Uterus (tissue), 3 donors: ENCODE measurements at regions not wholly inside any gene's neighbourhood (a gene's known extent, or its start where the extent isn't known, plus 50 kb on each side); places are given as distances from the start of the nearest gene placed in this dataset.

Source experiments
- DNase-seq, 2 donors: peaks; one replicate each; pipeline ENCODE4 v3.0.0-alpha.2; 2019 to 2020
- H3K27ac ChIP-seq, 2 donors: fragments of 200-600 bp; sonication (generic); 1 replicate in 1 of 2; 2 replicates in 1 of 2; pipeline ENCODE4 v1.5.1; 2016 to 2018
- H3K27me3 ChIP-seq, 2 donors: fragments of 200-600 bp; sonication (generic); one replicate each; pipeline ENCODE4 v1.5.1; 2018 to 2019; ENCODE audit warnings: control low read depth in 1 of 2
- H3K36me3 ChIP-seq, 2 donors: fragments of 200-600 bp; sonication (generic); one replicate each; pipeline ENCODE4 v1.5.1; 2019; ENCODE audit warnings: control low read depth in 1 of 2
- H3K4me1 ChIP-seq, 2 donors: fragments of 200-600 bp; sonication (generic); one replicate each; pipeline ENCODE4 v1.5.1; 2018 to 2019; ENCODE audit warnings: control low read depth in 1 of 2
- H3K4me3 ChIP-seq, 2 donors: fragments of 200-600 bp; sonication (generic); 1 replicate in 1 of 2; 2 replicates in 1 of 2; pipeline ENCODE4 v1.5.1; 2018 to 2019; ENCODE audit warnings: mild to moderate bottlenecking in 1 of 2
- H3K9me3 ChIP-seq, 2 donors: fragments of 200-600 bp; sonication (generic); one replicate each; pipeline ENCODE4 v1.5.1; 2019; ENCODE audit warnings: control low read depth in 1 of 2
- CTCF ChIP-seq, 4 experiments: fragments of 200-600 bp in 2 of 4; fragments of 450-650 bp in 2 of 4; sonication (generic) in 2 of 4; IDR thresholded peaks; one replicate each; pipeline ENCODE4 v1.5.1; 2016 to 2019; ENCODE audit warnings: antibody characterized with exemption in 4 of 4, mild to moderate bottlenecking in 2 of 4, moderate library complexity in 1 of 4
- POLR2A ChIP-seq, 2 donors: fragments of 450-650 bp; IDR thresholded peaks; one replicate each; pipeline ENCODE4 v1.6.1; 2016; ENCODE audit warnings: antibody characterized with exemption in 2 of 2, mild to moderate bottlenecking in 1 of 2, moderate library complexity in 1 of 2
- intact Hi-C: fragments of 100-400 bp; cut with DNase I; formaldehyde crosslinking; loops from one replicate; pipeline ENCODE4 v1.15.1; 2023; ENCODE audit warnings: low total_unique reads
- donor health status: DM: yes; HTN: yes; CAD: no.

DNA sequence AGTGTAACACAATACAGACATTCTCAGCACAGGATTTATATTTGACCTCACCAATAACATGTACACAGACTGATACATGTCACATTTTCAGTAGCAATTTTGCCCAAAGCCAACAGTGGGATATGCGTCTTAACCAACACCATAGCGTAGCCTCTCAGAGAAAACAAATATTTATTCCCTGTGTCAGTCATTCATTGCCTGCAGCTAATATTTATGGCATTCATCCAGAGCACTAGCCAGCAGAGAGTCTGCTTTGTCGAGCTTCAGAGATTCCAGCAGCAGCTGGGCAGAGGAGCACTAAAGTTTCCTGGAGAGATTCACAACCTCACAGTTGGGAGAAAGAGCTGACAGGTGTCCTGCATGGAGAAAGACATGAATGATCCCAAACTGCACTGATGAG is 400.7 kb upstream of the DAB1 start:
- no peak for DNase-seq
- H3K9me3 ChIP-seq = no peaks in the 10 kb centered on the region
- no peak overlapping the region for H3K27ac ChIP-seq
- intact Hi-C loops = no loop called here
- H3K36me3 ChIP-seq = no peaks in the 10 kb centered on the region
- no peak overlapping the region for H3K4me3 ChIP-seq
- no peaks in the 10 kb centered on the region for H3K4me1 ChIP-seq
- no peaks in the 10 kb centered on the region for H3K27me3 ChIP-seq
- TF ChIP-seq POLR2A (IDR thresholded peaks at IDR 0.05) (no peak), CTCF (IDR thresholded peaks at IDR 0.05) (no peak)

DNA sequence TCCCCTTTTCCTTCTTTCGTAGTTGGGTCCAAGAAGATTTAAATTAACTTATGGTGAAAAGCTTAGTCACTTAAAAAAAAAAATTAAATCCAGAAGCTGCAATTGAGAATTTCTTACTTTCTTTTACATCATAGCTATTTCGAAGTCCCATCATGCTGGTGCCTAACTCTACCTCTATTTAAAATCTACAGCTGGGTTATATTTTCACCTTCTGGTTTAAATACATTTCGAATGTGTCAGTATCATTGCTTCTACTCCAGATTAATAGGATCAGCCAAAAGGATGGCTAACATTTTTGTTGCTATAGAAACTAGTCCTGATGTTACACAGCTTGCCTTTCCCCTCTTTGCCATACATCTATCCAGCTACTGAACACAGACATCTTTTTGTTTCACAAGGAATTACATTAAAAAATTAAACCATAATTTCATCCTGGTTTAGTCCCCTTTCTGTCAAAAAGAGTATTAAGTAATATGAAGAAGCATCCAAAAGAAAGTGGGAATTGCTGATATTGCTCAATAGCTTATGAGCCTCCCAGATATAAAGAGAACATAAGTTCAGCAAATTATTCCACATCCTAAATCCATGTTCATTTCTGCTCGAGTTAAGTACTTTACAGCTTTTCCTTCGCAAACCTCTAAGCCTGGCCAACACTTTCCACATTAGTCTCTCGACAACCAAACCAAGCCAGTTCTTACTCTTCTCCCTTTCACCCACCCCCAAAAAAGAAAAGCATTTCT is 396.7 kb upstream of the DAB1 start:
- Histone ChIP-seq H3K9me3 (no peaks in the 10 kb centered on the region), H3K4me3 (no peak overlapping the region), H3K4me1 (no peaks in the 10 kb centered on the region), H3K27me3 (no peaks in the 10 kb centered on the region), H3K27ac (no peak overlapping the region), H3K36me3 (no peaks in the 10 kb centered on the region)
- DNase-seq = no peak
- intact Hi-C loops = no loop called here
- TF ChIP-seq CTCF (IDR thresholded peaks at IDR 0.05) = no peak
- TF ChIP-seq POLR2A (IDR thresholded peaks at IDR 0.05) = no peak

- no peaks in the 10 kb centered on the region for H3K9me3 ChIP-seq
- no peaks in the 10 kb centered on the region for H3K36me3 ChIP-seq
- no peaks in the 10 kb centered on the region for H3K27me3 ChIP-seq
- no peaks in the 10 kb centered on the region for H3K4me1 ChIP-seq
- TF ChIP-seq CTCF (IDR thresholded peaks at IDR 0.05) (no peak), POLR2A (IDR thresholded peaks at IDR 0.05) (no peak)
- intact Hi-C loops = no loop called here
- no peak overlapping the region for H3K27ac ChIP-seq
- H3K4me3 ChIP-seq = no peak overlapping the region
- no peak for DNase-seq
Measured at GRCh38 chr1:57819893-57820292, 396.0 kb upstream of the DAB1 start.

DNA sequence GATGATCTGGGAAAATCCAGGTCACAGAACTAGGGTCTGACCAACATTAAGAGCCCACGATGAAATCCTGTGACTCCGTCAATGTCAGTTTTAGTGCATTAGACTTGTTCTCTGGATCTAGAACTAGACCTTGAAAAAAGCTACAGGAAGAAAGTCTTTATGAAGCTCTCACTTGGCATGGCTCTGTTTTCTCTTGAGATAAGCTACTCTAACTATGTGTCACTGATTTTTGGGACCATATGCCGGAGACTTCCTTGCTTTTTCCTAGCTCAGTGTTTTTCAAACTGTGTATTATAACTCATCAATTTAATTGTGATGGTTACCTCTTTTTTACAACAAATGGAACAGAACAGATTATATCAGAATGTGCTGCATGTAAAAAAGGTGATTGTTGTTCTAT is 379.7 kb upstream of the DAB1 start:
- no peak overlapping the region for H3K4me3 ChIP-seq
- intact Hi-C loops = no loop called here
- H3K36me3 ChIP-seq = no peaks in the 10 kb centered on the region
- H3K9me3 ChIP-seq = no peaks in the 10 kb centered on the region
- TF ChIP-seq CTCF (IDR thresholded peaks at IDR 0.05) = no peak
- TF ChIP-seq POLR2A (IDR thresholded peaks at IDR 0.05) = no peak
- no peaks in the 10 kb centered on the region for H3K4me1 ChIP-seq
- no peaks in the 10 kb centered on the region for H3K27me3 ChIP-seq
- no peak for DNase-seq
- no peak overlapping the region for H3K27ac ChIP-seq

GRCh38 chr1:57800376-57800775 is 376.5 kb upstream of the DAB1 start:
- no peak for DNase-seq
- H3K27ac ChIP-seq = no peak overlapping the region
- H3K9me3 ChIP-seq = no peaks in the 10 kb centered on the region
- TF ChIP-seq POLR2A (IDR thresholded peaks at IDR 0.05) (no peak), CTCF (IDR thresholded peaks at IDR 0.05) (no peak)
- no peaks in the 10 kb centered on the region for H3K4me1 ChIP-seq
- no peaks in the 10 kb centered on the region for H3K36me3 ChIP-seq
- no peaks in the 10 kb centered on the region for H3K27me3 ChIP-seq
- intact Hi-C loops = no loop called here
- no peak overlapping the region for H3K4me3 ChIP-seq
